Renal cortex interstitium (tissue), 11 donors: ENCODE measurements at regions not wholly inside any gene's neighbourhood (a gene's known extent, or its start where the extent isn't known, plus 50 kb on each side); places are given as distances from the start of the nearest gene placed in this dataset.

Experiments
- DNase-seq, 11 donors: peaks; one replicate each; pipeline ENCODE4 v3.0.0-alpha.2; 2013; ENCODE audit warnings: low read depth in 9 of 11, low spot score in 4 of 11; ENCODE audit errors: extremely low read depth in 1 of 11

DNA sequence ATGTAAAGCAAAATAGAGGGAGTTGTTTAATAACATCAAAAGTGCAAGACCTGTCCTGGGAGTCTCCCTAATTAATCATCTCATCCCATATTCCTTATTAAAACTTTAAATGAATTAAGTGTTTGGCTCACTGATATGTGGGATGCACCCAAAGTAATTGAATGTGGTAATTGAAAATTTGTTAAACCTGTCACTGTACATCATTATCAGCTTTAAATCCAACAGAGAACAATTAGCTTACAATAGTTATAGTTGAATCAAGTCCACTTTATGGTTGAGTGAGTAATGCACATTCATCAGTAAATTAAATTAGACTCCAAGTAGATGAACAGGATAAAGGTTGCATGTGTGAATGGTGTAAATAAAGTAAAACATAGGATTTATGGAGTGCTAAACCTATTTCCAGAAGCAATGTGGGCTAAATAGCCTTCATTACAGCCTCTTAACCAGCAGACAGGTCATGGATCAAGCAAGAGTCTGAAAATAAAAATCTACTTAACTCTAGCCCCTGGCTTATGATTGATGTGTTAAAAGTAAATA lies 608.2 kb upstream of the CCDC54 start:
- DNase-seq: peak in 4 of 11 donors; percentile 5 to 56 (median 15)

DNA sequence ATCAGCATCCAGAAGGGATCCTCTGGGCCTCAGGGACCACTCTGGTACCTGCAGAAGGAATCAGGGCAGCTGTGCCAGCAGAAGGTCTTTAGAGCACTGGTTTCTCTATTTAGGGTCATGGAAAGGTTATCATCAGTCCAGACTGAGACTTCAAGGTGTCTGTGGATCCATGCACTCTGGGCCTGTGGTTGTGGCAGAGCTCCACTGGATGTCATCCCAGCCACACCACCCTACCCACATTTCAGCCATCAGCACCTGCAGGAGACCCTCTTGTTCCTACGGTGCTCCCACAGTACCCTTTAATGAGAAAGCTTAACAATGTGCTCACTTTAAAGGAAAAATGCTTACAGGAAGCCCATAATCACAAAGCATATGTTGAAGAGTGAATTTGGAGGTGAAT lies 603.4 kb upstream of the CCDC54 start:
- no peak for DNase-seq

- peak in 2 of 11 donors; percentile 12 to 21 for DNase-seq
Measured at GRCh38 chr3:106783231-106783630, 594.0 kb upstream of the CCDC54 start.

DNA sequence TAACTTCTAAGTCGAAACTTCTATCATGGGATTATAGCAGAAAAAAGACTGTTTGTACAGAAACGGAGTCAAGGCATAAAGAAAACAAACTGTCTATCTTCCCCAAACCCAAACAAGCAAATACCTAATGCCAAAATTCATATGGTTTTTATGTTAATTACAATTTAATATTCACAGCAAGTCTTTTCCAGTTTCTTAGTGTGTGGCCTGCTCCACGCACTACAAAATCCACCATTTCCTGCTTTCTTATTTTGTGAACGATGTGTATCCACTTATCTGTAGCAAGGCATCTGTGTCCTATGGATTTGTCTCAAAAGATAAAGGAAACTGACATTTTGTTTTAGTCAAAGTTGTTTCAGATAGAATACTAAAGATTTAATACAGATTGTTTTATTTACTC lies 588.0 kb upstream of the CCDC54 start:
- no peak for DNase-seq

GRCh38 chr3:106792716-106793115 lies 584.5 kb upstream of the CCDC54 start:
- DNase-seq: no peak

DNA sequence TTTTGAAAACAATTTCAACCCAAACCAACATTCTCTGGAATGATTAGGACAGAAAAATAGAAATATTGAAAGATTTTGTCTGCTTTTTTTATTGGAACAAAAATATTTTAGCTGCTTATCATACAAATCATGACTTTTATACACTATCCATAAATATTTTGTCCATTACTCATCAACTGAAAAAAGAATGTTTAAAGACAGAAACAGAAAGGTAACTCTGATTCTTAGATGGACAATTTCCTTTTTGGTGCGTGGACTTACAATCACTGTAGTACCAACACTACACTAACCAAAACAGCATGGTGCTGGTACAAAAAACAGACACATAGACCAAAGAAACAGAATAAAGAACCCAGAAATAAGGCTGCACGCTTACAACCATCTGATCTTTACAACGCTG lies 582.8 kb upstream of the CCDC54 start:
- no peak for DNase-seq

DNA sequence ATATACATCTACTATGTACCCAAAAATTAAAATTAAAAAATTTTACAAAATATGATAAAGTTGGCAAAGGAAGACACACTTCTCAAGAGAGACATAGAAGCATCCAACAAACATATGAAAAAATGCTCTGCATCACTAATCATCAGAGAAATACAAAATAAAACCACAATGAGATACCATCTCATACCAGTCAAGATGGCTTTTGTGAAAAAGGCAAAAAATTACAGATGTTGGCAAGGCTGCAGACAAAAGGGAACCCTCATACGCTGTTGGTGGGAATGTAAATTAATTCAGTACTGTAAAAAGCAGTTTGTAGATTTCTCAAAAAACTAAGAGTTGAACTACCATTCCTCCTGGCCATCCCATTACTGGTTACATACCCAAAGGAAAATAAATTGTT lies 581.7 kb upstream of the CCDC54 start:
- no peak for DNase-seq

DNA sequence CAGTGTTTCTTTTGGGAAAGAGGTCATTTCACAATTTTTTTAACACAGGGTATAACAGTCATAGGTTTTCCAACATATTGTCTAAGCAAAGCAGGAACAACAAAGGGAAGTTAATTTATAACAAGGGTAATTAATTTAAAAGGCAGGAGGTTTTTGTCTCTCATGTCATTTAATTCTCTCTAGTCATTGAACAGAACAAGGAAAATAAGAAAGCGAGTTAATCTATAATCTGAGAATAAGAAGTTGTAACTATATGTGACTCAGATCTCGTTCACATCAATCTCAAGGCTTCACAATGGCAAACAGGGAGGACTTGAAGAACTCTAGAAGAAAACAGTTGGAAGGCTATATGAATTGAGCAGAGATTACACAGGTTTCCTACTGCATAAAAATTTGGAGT lies 579.8 kb upstream of the CCDC54 start:
- no peak for DNase-seq

DNA sequence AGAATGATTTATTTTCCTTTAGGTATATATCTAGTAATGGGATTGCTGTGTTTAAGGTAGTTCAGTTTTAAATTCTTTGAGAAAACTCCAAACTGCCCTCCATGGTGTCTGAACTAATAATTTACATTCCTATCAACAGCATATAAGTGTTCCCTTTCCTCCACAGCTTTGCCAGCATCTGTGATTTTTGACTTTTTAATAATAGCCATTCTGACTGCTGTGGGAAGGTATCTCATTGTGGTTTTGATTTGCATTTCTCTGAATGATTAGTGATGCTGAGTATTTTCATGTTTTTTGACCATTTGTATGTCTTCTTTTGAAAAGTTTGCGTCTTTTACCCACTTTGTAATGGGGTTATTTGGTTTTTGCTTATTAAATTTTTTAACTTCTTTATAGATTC lies 571.6 kb upstream of the CCDC54 start:
- no peak for DNase-seq

GRCh38 chr3:106806964-106807363 lies 570.3 kb upstream of the CCDC54 start:
- DNase-seq: no peak

GRCh38 chr3:106809041-106809440 lies 568.2 kb upstream of the CCDC54 start:
- DNase-seq: no peak

- DNase-seq: no peak
Measured at GRCh38 chr3:106809623-106810299, 567.5 kb upstream of the CCDC54 start.

GRCh38 chr3:106810300-106810875 lies 566.9 kb upstream of the CCDC54 start:
- no peak for DNase-seq

DNA sequence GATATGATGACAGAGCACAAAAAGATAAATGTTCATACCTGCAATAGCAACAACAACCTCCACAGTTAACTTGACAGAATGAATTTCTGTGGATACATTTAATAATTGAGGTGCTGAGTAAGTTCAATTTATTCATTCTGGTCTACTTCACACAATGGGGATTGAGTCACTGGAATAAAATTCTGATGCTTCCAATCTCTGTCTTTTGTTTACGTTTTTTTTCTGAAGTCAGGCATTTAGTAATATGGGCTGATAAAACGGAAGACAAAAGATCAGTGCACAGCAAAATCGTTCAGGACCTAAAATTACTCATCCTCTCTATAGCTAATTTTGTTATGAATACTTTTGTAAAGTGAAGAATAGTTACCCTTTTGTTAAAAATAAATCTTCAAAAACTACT lies 565.9 kb upstream of the CCDC54 start:
- DNase-seq: no peak

- no peak for DNase-seq
Measured at GRCh38 chr3:106813742-106814141, 563.5 kb upstream of the CCDC54 start.

- DNase-seq: no peak
Measured at GRCh38 chr3:106814231-106814630, 563.0 kb upstream of the CCDC54 start.

GRCh38 chr3:106816838-106817237 lies 560.4 kb upstream of the CCDC54 start:
- DNase-seq: no peak

DNA sequence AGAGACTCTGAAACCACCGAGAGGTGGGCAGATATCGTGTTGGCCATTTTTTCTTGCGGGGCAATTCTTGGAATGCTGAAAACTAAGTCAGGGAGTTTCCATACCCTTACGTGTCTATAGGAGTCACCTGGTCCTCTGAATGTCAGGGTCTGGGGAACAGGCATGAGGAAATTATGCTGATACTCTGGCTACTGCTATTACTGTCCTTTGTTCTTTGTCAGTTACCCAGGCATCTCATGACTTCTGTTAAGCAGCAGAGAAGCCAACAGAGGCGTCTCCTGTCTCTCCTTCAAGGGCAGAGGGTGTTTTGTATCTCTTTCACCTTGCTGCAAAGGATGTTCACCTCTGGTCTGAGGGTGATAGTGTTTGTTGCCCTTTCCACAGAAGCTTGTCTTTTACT lies 559.5 kb upstream of the CCDC54 start:
- no peak for DNase-seq

GRCh38 chr3:106819440-106819839 lies 557.8 kb upstream of the CCDC54 start:
- no peak for DNase-seq

GRCh38 chr3:106820726-106821362 lies 556.4 kb upstream of the CCDC54 start:
- no peak for DNase-seq
